HG02852 (cell line): ENCODE measurements at regions not wholly inside any gene's neighbourhood (a gene's known extent, or its start where the extent isn't known, plus 50 kb on each side); places are given as distances from the start of the nearest gene placed in this dataset.
A peak's percentile ranks its signal among the peaks of the same experiment; 100 is the strongest.
"Not testable (repeated sequence)": the region's sequence is repeated elsewhere in the genome, so short reads cannot be mapped to it uniquely, and the experiment has no call there.

Source experiments
- ATAC-seq: cut with Tn5 transposase; IDR thresholded peaks from one replicate; pipeline ENCODE4 v1.9.1; 2021; ENCODE audit warnings: mild to moderate bottlenecking, moderate library complexity; ENCODE audit not compliant: unreplicated experiment

GRCh38 chr2:215630796-215631195, 194.9 kb upstream of the FN1 start:
- ATAC-seq = not testable (repeated sequence)

- no peak for ATAC-seq
Observed at GRCh38 chr2:215627771-215628170, 191.9 kb upstream of the FN1 start.

GRCh38 chr2:215626812-215627281, 191.0 kb upstream of the FN1 start:
- no peak for ATAC-seq

GRCh38 chr2:215626063-215626462, 190.2 kb upstream of the FN1 start:
- no peak for ATAC-seq

GRCh38 chr2:215625207-215625606, 189.3 kb upstream of the FN1 start:
- no peak for ATAC-seq

- ATAC-seq = no peak
Observed at GRCh38 chr2:215624423-215624829, 188.6 kb upstream of the FN1 start.

- no peak for ATAC-seq
Observed at GRCh38 chr2:215622837-215623236, 187.0 kb upstream of the FN1 start.

GRCh38 chr2:215621381-215621780, 185.5 kb upstream of the FN1 start:
- no peak for ATAC-seq

- ATAC-seq = no peak
Observed at GRCh38 chr2:215620528-215620927, 184.7 kb upstream of the FN1 start.

GRCh38 chr2:215619989-215620388, 184.1 kb upstream of the FN1 start:
- ATAC-seq = no peak

- ATAC-seq = no peak
Observed at GRCh38 chr2:215619022-215619958, 183.4 kb upstream of the FN1 start.

- ATAC-seq = no peak
Observed at GRCh38 chr2:215618145-215618544, 182.3 kb upstream of the FN1 start.

GRCh38 chr2:215617060-215617824, 181.4 kb upstream of the FN1 start:
- no peak for ATAC-seq

GRCh38 chr2:215615803-215616174, 179.9 kb upstream of the FN1 start:
- ATAC-seq = no peak

GRCh38 chr2:215615067-215615802, 179.4 kb upstream of the FN1 start:
- ATAC-seq = no peak

- no peak for ATAC-seq
Observed at GRCh38 chr2:215614296-215614695, 178.4 kb upstream of the FN1 start.

GRCh38 chr2:215613888-215614287, 178.0 kb upstream of the FN1 start:
- no peak for ATAC-seq

GRCh38 chr2:215613280-215613679, 177.4 kb upstream of the FN1 start:
- no peak for ATAC-seq

GRCh38 chr2:215612786-215613185, 176.9 kb upstream of the FN1 start:
- peak; percentile 57 for ATAC-seq

- peak; percentile 51 for ATAC-seq
Observed at GRCh38 chr2:215611609-215612386, 175.9 kb upstream of the FN1 start.
